A549 (cell line): ENCODE measurements at regions not wholly inside any gene's neighbourhood (a gene's known extent, or its start where the extent isn't known, plus 50 kb on each side); places are given as distances from the start of the nearest gene placed in this dataset.

ENCODE experiments used
- ATAC-seq, 2 experiments: fragments of 200-7000 bp in 1 of 2; fragments of >200 bp in 1 of 2; cut with Nextera tagmentation in 1 of 2; cut with Tn5 transposase in 1 of 2; 3 replicates each; pipeline versions ENCODE4 v1.8.0 to v1.9.1; 2018 to 2020; ENCODE audit warnings: mild to moderate bottlenecking in 1 of 2, moderate library complexity in 1 of 2
- CTCF ChIA-PET: fragments of 300-600 bp; sonication (Branson Sonifier 250); formaldehyde crosslinking; extraction: SDS; loops from one replicate; lab custom pipeline; 2021; ENCODE audit warnings: antibody characterized with exemption, inconsistent platforms; lab: Yijun Ruan, JAX
- POLR2A ChIA-PET: fragments of 350-600 bp; formaldehyde crosslinking; extraction: SDS; loops from one replicate; lab custom pipeline; 2021; ENCODE audit warnings: antibody characterized with exemption, inconsistent platforms; lab: Yijun Ruan, JAX
- DNase-seq, 2 experiments: peaks; one replicate each; pipeline versions ENCODE4 v3.0.0 to v3.0.0-alpha.2; 2011 to 2016; ENCODE audit warnings: low read depth in 1 of 2, low spot score in 1 of 2
- FAIRE-seq: peaks from 2 replicates; lab custom pipeline; 2011; peaks lifted over from hg19 to GRCh38; lab: Jason Lieb, UNC
- H3K27ac ChIP-seq, 2 experiments: fragments of >200 bp; sonication (Bioruptor Twin); formaldehyde crosslinking; 3 replicates each; pipeline ENCODE4 v1.5.1; 2016 to 2017
- H3K4me1 ChIP-seq: fragments of >200 bp; sonication (Bioruptor Twin); formaldehyde crosslinking; 3 replicates; pipeline ENCODE4 v1.6.1; 2016
- H3K4me2 ChIP-seq: fragments of >200 bp; sonication (Bioruptor Twin); formaldehyde crosslinking; 3 replicates; pipeline ENCODE4 v1.6.1; 2016
- H3K4me3 ChIP-seq: fragments of >200 bp; sonication (Bioruptor Twin); formaldehyde crosslinking; 3 replicates; pipeline ENCODE4 v1.5.1; 2016
- H3K9me3 ChIP-seq: fragments of >200 bp; sonication (Bioruptor Twin); formaldehyde crosslinking; 3 replicates; pipeline ENCODE4 v1.6.1; 2016
- ATOH8 ChIP-seq: fragments of 250-450 bp; sonication (Bioruptor Pico); IDR thresholded peaks from 2 replicates; pipeline ENCODE4 v1.5.0; 2020; ENCODE audit warnings: low read depth, mild to moderate bottlenecking, moderate library complexity
- CEBPB ChIP-seq, 2 experiments: fragments of >200 bp in 1 of 2; sonication (Bioruptor Twin) in 1 of 2; formaldehyde crosslinking in 1 of 2; IDR thresholded peaks; 2 replicates each; pipeline ENCODE4 v1.6.1; 2012 to 2016
- CHD2 ChIP-seq: fragments of 150-350 bp; IDR thresholded peaks from 2 replicates; pipeline ENCODE4 v1.6.1; 2014; ENCODE audit warnings: low read length; ENCODE audit not compliant: partially characterized antibody
- CHD4 ChIP-seq: fragments of 200-600 bp; sonication (generic); IDR thresholded peaks from 2 replicates; pipeline ENCODE4 v1.6.1; 2016; ENCODE audit warnings: antibody characterized with exemption, mild to moderate bottlenecking, borderline replicate concordance
- CTCF ChIP-seq: fragments of >200 bp; sonication (Bioruptor Twin); formaldehyde crosslinking; IDR thresholded peaks from 3 replicates; pipeline ENCODE4 v1.5.1; 2016
- EHF ChIP-seq: fragments of 250-450 bp; sonication (Bioruptor Pico); IDR thresholded peaks from 2 replicates; pipeline ENCODE4 v1.5.0; 2020; ENCODE audit warnings: mild to moderate bottlenecking
- EHMT2 ChIP-seq: fragments of 200-600 bp; sonication (generic); IDR thresholded peaks from 2 replicates; pipeline ENCODE4 v1.6.1; 2016; ENCODE audit warnings: antibody characterized with exemption, low read depth, mild to moderate bottlenecking, moderate library complexity
- ELK1 ChIP-seq: fragments of 150-350 bp; IDR thresholded peaks from 2 replicates; pipeline ENCODE4 v1.6.1; 2014; ENCODE audit warnings: low read depth, mild to moderate bottlenecking, low read length
- HEYL ChIP-seq: fragments of 250-450 bp; sonication (Bioruptor Pico); IDR thresholded peaks from 2 replicates; pipeline ENCODE4 v1.8.0; 2021; ENCODE audit warnings: mild to moderate bottlenecking, moderate library complexity
- HMGXB4 ChIP-seq: fragments of 250-450 bp; sonication (Bioruptor Pico); IDR thresholded peaks from 2 replicates; pipeline ENCODE4 v1.5.0; 2021; ENCODE audit warnings: mild to moderate bottlenecking, moderate library complexity, borderline replicate concordance
- HOXA7 ChIP-seq: fragments of 250-450 bp; sonication (Bioruptor Pico); IDR thresholded peaks from 2 replicates; pipeline ENCODE4 v1.5.0; 2020; ENCODE audit warnings: mild to moderate bottlenecking, moderate library complexity
- HOXB5 ChIP-seq: fragments of 250-450 bp; sonication (Bioruptor Pico); IDR thresholded peaks from 2 replicates; pipeline ENCODE4 v1.5.0; 2020; ENCODE audit warnings: mild to moderate bottlenecking, moderate library complexity
- JUN ChIP-seq, 2 experiments: fragments of >200 bp; sonication (Bioruptor Twin); formaldehyde crosslinking; IDR thresholded peaks; 2 replicates in 1 of 2; 3 replicates in 1 of 2; pipeline ENCODE4 v1.6.1; 2016 to 2017
- KDM1A ChIP-seq: fragments of 200-600 bp; sonication (generic); IDR thresholded peaks from 2 replicates; pipeline ENCODE4 v1.6.1; 2016; ENCODE audit warnings: low read depth, mild to moderate bottlenecking
- KDM5A ChIP-seq: fragments of 200-600 bp; sonication (generic); IDR thresholded peaks from 2 replicates; pipeline ENCODE4 v1.6.1; 2016; ENCODE audit warnings: antibody characterized with exemption, mild to moderate bottlenecking
- MAZ ChIP-seq: fragments of 150-350 bp; IDR thresholded peaks from 2 replicates; pipeline ENCODE4 v1.6.1; 2014; ENCODE audit warnings: antibody characterized with exemption, low read depth, low read length, borderline replicate concordance
- PBX3 ChIP-seq: IDR thresholded peaks from 2 replicates; pipeline ENCODE4 v1.6.1; 2012
- PHF8 ChIP-seq: fragments of 200-600 bp; sonication (generic); IDR thresholded peaks from 2 replicates; pipeline ENCODE4 v1.6.1; 2016; ENCODE audit warnings: low read depth, mild to moderate bottlenecking, antibody characterized with exemption, moderate library complexity, borderline replicate concordance
- RCOR1 ChIP-seq: fragments of 150-350 bp; IDR thresholded peaks from 2 replicates; pipeline ENCODE4 v1.6.1; 2014; ENCODE audit warnings: antibody characterized with exemption, low read length, low read depth
- RNF2 ChIP-seq: fragments of 200-600 bp; sonication (generic); IDR thresholded peaks from 2 replicates; pipeline ENCODE4 v1.6.1; 2016; ENCODE audit warnings: low read depth, mild to moderate bottlenecking, antibody characterized with exemption, moderate library complexity, borderline replicate concordance
- SREBF2 ChIP-seq: fragments of 450-650 bp; IDR thresholded peaks from 2 replicates; pipeline ENCODE4 v1.6.1; 2014; ENCODE audit warnings: mild to moderate bottlenecking, moderate library complexity
- TFCP2L1 ChIP-seq: fragments of 250-450 bp; sonication (Bioruptor Pico); IDR thresholded peaks from 2 replicates; pipeline ENCODE4 v1.5.0; 2021; ENCODE audit warnings: mild to moderate bottlenecking
- TP53 ChIP-seq: fragments of 250-450 bp; sonication (Bioruptor Pico); IDR thresholded peaks from 2 replicates; pipeline ENCODE4 v1.5.0; 2021; ENCODE audit warnings: mild to moderate bottlenecking, moderate library complexity
- USF2 ChIP-seq: fragments of 450-650 bp; IDR thresholded peaks from 2 replicates; pipeline ENCODE4 v1.6.1; 2014; ENCODE audit warnings: antibody characterized with exemption
- ZSCAN20 ChIP-seq: fragments of 250-450 bp; sonication (Bioruptor Pico); IDR thresholded peaks from 2 replicates; pipeline ENCODE4 v1.8.0; 2022; ENCODE audit warnings: mild to moderate bottlenecking, moderate library complexity
- WGBS: methylation state at CpG from one replicate; pipeline ENCODE4 v1.1.6; 2017; ENCODE audit errors: missing lambda C conversion rate; 5-methylcytosine and 5-hydroxymethylcytosine counted together

- Histone ChIP-seq H3K4me1 (no peaks in the 10 kb centered on the region), H3K9me3 (no peaks in the 10 kb centered on the region), H3K4me3 (no peak overlapping the region), H3K4me2 (no peak overlapping the region), H3K27ac (no peak overlapping the region)
- CTCF ChIA-PET: no interaction called here
- no peak for TF ChIP-seq CTCF
- TF ChIP-seq TFCP2L1 (CRISPR knock-in tag): no peak
- TF ChIP-seq HMGXB4: no peak
- no peak for TF ChIP-seq MAZ
- TF ChIP-seq CHD2: no peak
- TF ChIP-seq ZSCAN20 (CRISPR knock-in tag): no peak
- no peak for TF ChIP-seq HOXA7
- no peak for TF ChIP-seq RCOR1
- TF ChIP-seq RNF2: no peak
- no peak for TF ChIP-seq PBX3
- no peak for TF ChIP-seq SREBF2
- no peak for TF ChIP-seq KDM5A
- TF ChIP-seq HOXB5 (CRISPR knock-in tag): no peak
- no peak for TF ChIP-seq EHF (CRISPR knock-in tag)
- no peak for TF ChIP-seq CHD4
- no peak for TF ChIP-seq TP53 (CRISPR knock-in tag)
- no peak for TF ChIP-seq CEBPB (IDR thresholded peaks at IDR 0.05)
- no peak for TF ChIP-seq JUN (IDR thresholded peaks at IDR 0.05)
- TF ChIP-seq HEYL (CRISPR knock-in tag): no peak
- no peak for DNase-seq
- no peak for FAIRE-seq
- ATAC-seq: no peak
- POLR2A ChIA-PET: no interaction called here
Observed at GRCh38 chr5:124328201-124328600, 418.2 kb downstream of the ZNF608 start.

- POLR2A ChIA-PET: no interaction called here
- DNase-seq (no peak), ATAC-seq (no peak), FAIRE-seq (no peak)
- TF ChIP-seq ELK1 (no peak), ZSCAN20 (CRISPR knock-in tag) (no peak), EHMT2 (no peak), PHF8 (no peak), EHF (CRISPR knock-in tag) (no peak), TP53 (CRISPR knock-in tag) (no peak), USF2 (no peak), ATOH8 (CRISPR knock-in tag) (no peak), KDM1A (no peak)
- CTCF ChIA-PET: no interaction called here
- H3K9me3 ChIP-seq: no peaks in the 10 kb centered on the region; the same call in 2 of the 3 replicates
- no peak overlapping the region for H3K4me3 ChIP-seq
- H3K4me2 ChIP-seq: no peak overlapping the region
- no peaks in the 10 kb centered on the region for H3K4me1 ChIP-seq
- 80% methylated on average over 1 of the region's 1 CpG for WGBS
- no peak overlapping the region for H3K27ac ChIP-seq
Observed at GRCh38 chr5:124318661-124319060, 427.8 kb downstream of the ZNF608 start.
